Endodermal cell (in vitro differentiated cells): ENCODE measurements at regions not wholly inside any gene's neighbourhood (a gene's known extent, or its start where the extent isn't known, plus 50 kb on each side); places are given as distances from the start of the nearest gene placed in this dataset.

ENCODE experiments used
- DNase-seq: peaks from one replicate; pipeline ENCODE4 v3.0.0-alpha.2; 2017
- H3K27ac ChIP-seq: 2 replicates; pipeline ENCODE4 v1.5.1; 2013; ENCODE audit warnings: mild to moderate bottlenecking, low read depth, low read length, moderate library complexity
- H3K27me3 ChIP-seq: 2 replicates; pipeline ENCODE4 v1.6.1; 2013; ENCODE audit warnings: mild to moderate bottlenecking, low read length, moderate library complexity; ENCODE audit not compliant: insufficient read depth, control insufficient read depth, poor library complexity, severe bottlenecking
- H3K36me3 ChIP-seq: 2 replicates; pipeline ENCODE4 v1.7.0; 2013; ENCODE audit warnings: mild to moderate bottlenecking, low read length, moderate library complexity; ENCODE audit not compliant: control insufficient read depth, insufficient read depth
- H3K4me1 ChIP-seq: one replicate; pipeline ENCODE4 v1.7.0; 2013; ENCODE audit warnings: low read length; ENCODE audit not compliant: control insufficient read depth, insufficient read depth
- H3K4me3 ChIP-seq: 2 replicates; pipeline ENCODE4 v1.5.1; 2013; ENCODE audit warnings: mild to moderate bottlenecking, low read length, moderate library complexity
- H3K9ac ChIP-seq: 2 replicates; pipeline ENCODE4 v1.6.1; 2013; ENCODE audit warnings: mild to moderate bottlenecking, low read length, moderate library complexity; ENCODE audit not compliant: poor library complexity, severe bottlenecking; ENCODE audit errors: extremely low read depth
- H3K9me3 ChIP-seq: 2 replicates; pipeline ENCODE4 v1.6.1; 2013; ENCODE audit warnings: mild to moderate bottlenecking, low read length, moderate library complexity; ENCODE audit not compliant: control insufficient read depth
- H3K27ac Mint-ChIP-seq: 2 replicates; pipeline ENCODE4 v1.8.0; 2020; ENCODE audit warnings: mixed read lengths
- H3K27me3 Mint-ChIP-seq: 2 replicates; pipeline ENCODE4 v1.8.0; 2021; ENCODE audit warnings: mild to moderate bottlenecking, mixed read lengths; ENCODE audit not compliant: insufficient read depth
- H3K36me3 Mint-ChIP-seq: 2 replicates; pipeline ENCODE4 v1.8.0; 2020; ENCODE audit warnings: low read depth, mixed read lengths
- H3K4me1 Mint-ChIP-seq: 2 replicates; pipeline ENCODE4 v1.8.0; 2020; ENCODE audit warnings: mixed read lengths
- H3K4me3 Mint-ChIP-seq: 2 replicates; pipeline ENCODE4 v1.8.0; 2020; ENCODE audit warnings: mild to moderate bottlenecking, moderate library complexity, mixed read lengths
- H3K9me3 Mint-ChIP-seq: 2 replicates; pipeline ENCODE4 v1.8.0; 2020; ENCODE audit warnings: mild to moderate bottlenecking, mixed read lengths
- WGBS, 2 experiments: methylation state at CpG; one replicate each; pipeline versions ENCODE4 v1.1.5 to v1.1.7; 2013; ENCODE audit warnings: missing lambda C conversion rate in 2 of 2, mixed read lengths in 1 of 2; ENCODE audit not compliant: insufficient coverage in 1 of 2, insufficient read length in 1 of 2; 5-methylcytosine and 5-hydroxymethylcytosine counted together
- TF ChIP-seq, protein P1 (sequence below): fragments of 200-600 bp; sonication (generic); conservative IDR thresholded peaks from 2 replicates; pipeline ENCODE4 v1.5.0; 2021; ENCODE audit warnings: antibody characterized with exemption, mild to moderate bottlenecking

DNA sequence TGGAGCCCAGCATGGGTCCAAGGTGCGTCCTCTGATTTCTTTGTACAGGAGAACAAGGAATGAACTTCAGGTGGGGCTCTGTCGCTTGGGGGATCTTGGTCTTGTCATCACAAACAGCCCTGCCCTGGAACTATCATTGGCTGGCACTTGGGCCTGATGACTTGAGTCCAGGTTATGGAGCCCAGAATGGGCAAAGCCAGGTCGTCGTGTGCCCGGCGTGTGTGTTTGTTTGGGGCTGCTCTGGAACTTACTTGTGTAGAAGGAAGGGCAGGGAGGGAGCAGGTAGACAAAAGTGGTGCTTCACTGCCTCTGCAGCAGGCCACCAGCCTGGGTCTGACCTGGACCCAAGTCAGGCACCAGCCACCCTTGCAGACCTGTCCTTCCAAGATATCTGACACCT lies 306.3 kb upstream of the HS6ST1 start:
- no peak overlapping the region for H3K9ac ChIP-seq
- H3K27me3 Mint-ChIP-seq: peaks cover 11% of the 10 kb centered on the region
- no peak for DNase-seq
- no peak overlapping the region for H3K27ac Mint-ChIP-seq
- H3K9me3 Mint-ChIP-seq: no peaks in the 10 kb centered on the region
- H3K4me1 Mint-ChIP-seq: peaks cover 13% of the 10 kb centered on the region
- H3K9me3 ChIP-seq: no peaks in the 10 kb centered on the region
- no peak overlapping the region for H3K4me3 ChIP-seq
- no peak overlapping the region for H3K27ac ChIP-seq
- H3K4me3 Mint-ChIP-seq: no peak overlapping the region
- no peaks in the 10 kb centered on the region for H3K36me3 ChIP-seq
- H3K4me1 ChIP-seq: peaks cover 8% of the 10 kb centered on the region
- 90 to 95% methylated on average over 2 to 6 of the region's 6 CpGs for WGBS, 2 experiments
- TF ChIP-seq, protein P1, sequence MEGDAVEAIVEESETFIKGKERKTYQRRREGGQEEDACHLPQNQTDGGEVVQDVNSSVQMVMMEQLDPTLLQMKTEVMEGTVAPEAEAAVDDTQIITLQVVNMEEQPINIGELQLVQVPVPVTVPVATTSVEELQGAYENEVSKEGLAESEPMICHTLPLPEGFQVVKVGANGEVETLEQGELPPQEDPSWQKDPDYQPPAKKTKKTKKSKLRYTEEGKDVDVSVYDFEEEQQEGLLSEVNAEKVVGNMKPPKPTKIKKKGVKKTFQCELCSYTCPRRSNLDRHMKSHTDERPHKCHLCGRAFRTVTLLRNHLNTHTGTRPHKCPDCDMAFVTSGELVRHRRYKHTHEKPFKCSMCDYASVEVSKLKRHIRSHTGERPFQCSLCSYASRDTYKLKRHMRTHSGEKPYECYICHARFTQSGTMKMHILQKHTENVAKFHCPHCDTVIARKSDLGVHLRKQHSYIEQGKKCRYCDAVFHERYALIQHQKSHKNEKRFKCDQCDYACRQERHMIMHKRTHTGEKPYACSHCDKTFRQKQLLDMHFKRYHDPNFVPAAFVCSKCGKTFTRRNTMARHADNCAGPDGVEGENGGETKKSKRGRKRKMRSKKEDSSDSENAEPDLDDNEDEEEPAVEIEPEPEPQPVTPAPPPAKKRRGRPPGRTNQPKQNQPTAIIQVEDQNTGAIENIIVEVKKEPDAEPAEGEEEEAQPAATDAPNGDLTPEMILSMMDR: no peak
- H3K36me3 Mint-ChIP-seq: no peaks in the 10 kb centered on the region
- no peaks in the 10 kb centered on the region for H3K27me3 ChIP-seq

DNA sequence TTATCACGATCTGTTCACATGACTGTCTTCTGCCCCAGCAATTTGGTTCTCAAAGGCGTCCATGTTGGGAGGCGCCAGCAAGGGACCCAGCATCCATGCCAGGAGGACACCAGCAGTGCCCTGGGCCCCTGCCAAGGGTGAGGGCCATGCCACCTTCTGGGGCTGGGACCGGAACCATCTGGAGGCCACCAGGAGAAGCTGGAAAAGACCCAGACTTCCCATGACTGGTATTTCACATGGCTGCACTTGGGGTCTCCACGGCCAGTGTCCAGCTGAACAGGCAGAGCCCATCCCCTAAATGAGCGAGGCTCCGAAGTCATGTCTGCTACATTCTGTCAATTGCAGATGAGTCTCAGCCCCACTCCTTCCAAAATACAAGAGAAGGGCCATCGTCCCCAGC lies 306.8 kb upstream of the HS6ST1 start:
- TF ChIP-seq, protein P1: no peak
- H3K4me1 Mint-ChIP-seq: peaks cover 13% of the 10 kb centered on the region
- peaks cover 11% of the 10 kb centered on the region for H3K27me3 Mint-ChIP-seq
- peaks cover 8% of the 10 kb centered on the region for H3K4me1 ChIP-seq
- no peak for DNase-seq
- no peak overlapping the region for H3K4me3 Mint-ChIP-seq
- H3K9me3 ChIP-seq: no peaks in the 10 kb centered on the region
- H3K36me3 Mint-ChIP-seq: no peaks in the 10 kb centered on the region
- WGBS, 2 experiments: 95 to 96% methylated on average over 4 to 8 of the region's 8 CpGs
- H3K9me3 Mint-ChIP-seq: no peaks in the 10 kb centered on the region
- H3K27ac Mint-ChIP-seq: no peak overlapping the region
- no peaks in the 10 kb centered on the region for H3K27me3 ChIP-seq
- no peaks in the 10 kb centered on the region for H3K36me3 ChIP-seq
- H3K9ac ChIP-seq: no peak overlapping the region
- H3K4me3 ChIP-seq: no peak overlapping the region
- H3K27ac ChIP-seq: no peak overlapping the region

DNA sequence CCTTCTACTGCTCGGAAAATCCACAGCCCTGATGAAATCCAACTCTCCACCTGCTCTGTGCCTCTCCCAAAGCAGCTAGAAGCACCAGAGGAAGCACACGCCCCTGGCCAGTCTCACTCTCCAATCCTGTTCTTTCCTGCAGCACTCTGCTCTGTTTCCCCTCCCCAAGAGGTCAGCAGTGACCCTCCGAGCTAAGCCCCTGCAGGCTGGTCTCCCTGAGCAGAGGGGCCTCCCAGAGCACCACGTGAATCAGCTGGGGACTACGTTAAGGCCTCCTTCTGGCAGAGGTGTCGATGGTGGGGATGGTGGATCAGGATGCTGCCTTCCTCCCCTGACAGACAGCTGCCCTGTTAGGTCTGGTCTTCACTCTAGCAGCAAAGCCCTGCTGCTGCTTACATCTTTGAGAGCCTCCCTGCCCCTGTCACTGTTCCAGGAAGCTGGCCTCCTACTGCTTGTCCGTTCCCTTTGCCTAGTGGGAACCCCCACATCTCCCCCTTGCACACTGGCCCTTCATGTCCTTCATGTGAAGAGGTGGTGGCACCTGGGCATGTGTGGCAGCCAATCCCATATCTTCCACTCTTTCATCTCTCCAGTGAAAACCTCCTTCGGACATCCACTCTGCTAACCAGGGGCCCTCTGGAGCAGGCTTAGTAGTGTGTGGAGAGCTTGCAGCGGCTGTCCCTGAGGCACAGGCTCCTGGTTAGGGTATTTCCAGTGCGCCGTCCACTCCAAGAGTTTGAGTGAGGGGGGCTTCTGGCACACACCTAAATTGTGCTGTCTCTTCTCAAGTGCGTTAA lies 307.5 kb upstream of the HS6ST1 start:
- 87 to 90% methylated on average over 8 to 12 of the region's 12 CpGs for WGBS, 2 experiments
- no peak for DNase-seq
- Histone ChIP-seq H3K27ac (no peak overlapping the region), H3K4me3 (no peak overlapping the region), H3K36me3 (no peaks in the 10 kb centered on the region), H3K9ac (no peak overlapping the region), H3K4me1 (peaks cover 8% of the 10 kb centered on the region), H3K9me3 (no peaks in the 10 kb centered on the region), H3K27me3 (no peaks in the 10 kb centered on the region)
- Mint-ChIP-seq H3K4me1 (peaks cover 13% of the 10 kb centered on the region), H3K27me3 (peaks cover 11% of the 10 kb centered on the region), H3K36me3 (no peaks in the 10 kb centered on the region), H3K27ac (no peak overlapping the region), H3K4me3 (no peak overlapping the region), H3K9me3 (no peaks in the 10 kb centered on the region)
- TF ChIP-seq, protein P1: no peak
